Natural killer cell (primary cell): ENCODE measurements at regions not wholly inside any gene's neighbourhood (a gene's known extent, or its start where the extent isn't known, plus 50 kb on each side); places are given as distances from the start of the nearest gene placed in this dataset.

ENCODE experiments used
- ATAC-seq, 3 donors: fragments of 150-1000 bp in 2 of 3; fragments of 200-7000 bp in 1 of 3; cut with Tn5 transposase; 1 replicate in 1 of 3; 2 replicates in 2 of 3; pipeline ENCODE4 v1.10.0; 2021; ENCODE audit warnings: mild to moderate bottlenecking in 2 of 3, moderate library complexity in 2 of 3
- DNase-seq, 2 donors: peaks; one replicate each; pipeline versions ENCODE4 v3.0.0 to v3.0.0-alpha.2; 2013 to 2021; ENCODE audit warnings: mixed read lengths in 1 of 2
- H3K27ac ChIP-seq: one replicate; pipeline ENCODE4 v1.5.1; 2013; ENCODE audit warnings: mild to moderate bottlenecking, low read length
- H3K27me3 ChIP-seq: one replicate; pipeline ENCODE4 v1.6.1; 2013; ENCODE audit warnings: low read length; ENCODE audit not compliant: control insufficient read depth, insufficient read depth
- H3K36me3 ChIP-seq: one replicate; pipeline ENCODE4 v1.6.1; 2013; ENCODE audit warnings: low read length; ENCODE audit not compliant: control insufficient read depth, insufficient read depth
- H3K4me1 ChIP-seq: one replicate; pipeline ENCODE4 v1.6.1; 2013; ENCODE audit warnings: low read length; ENCODE audit not compliant: control insufficient read depth, insufficient read depth
- H3K4me3 ChIP-seq: one replicate; pipeline ENCODE4 v1.5.1; 2013; ENCODE audit warnings: low read length
- H3K9me3 ChIP-seq: one replicate; pipeline ENCODE4 v1.6.1; 2013; ENCODE audit warnings: low read length; ENCODE audit not compliant: control insufficient read depth, insufficient read depth
- H3K27ac Mint-ChIP-seq, 2 donors: one replicate each; pipeline ENCODE4 v1.8.0; 2022; ENCODE audit warnings: mild to moderate bottlenecking in 2 of 2, mixed read lengths in 2 of 2, moderate library complexity in 1 of 2
- H3K27me3 Mint-ChIP-seq, 2 donors: one replicate each; pipeline ENCODE4 v1.8.0; 2022; ENCODE audit warnings: low read depth in 2 of 2, mixed read lengths in 2 of 2
- H3K36me3 Mint-ChIP-seq: one replicate; pipeline ENCODE4 v1.8.0; 2022; ENCODE audit warnings: mixed read lengths
- H3K4me1 Mint-ChIP-seq, 2 donors: one replicate each; pipeline ENCODE4 v1.8.0; 2022; ENCODE audit warnings: mixed read lengths in 2 of 2
- H3K4me3 Mint-ChIP-seq: one replicate; pipeline ENCODE4 v1.8.0; 2022; ENCODE audit warnings: mild to moderate bottlenecking, moderate library complexity, mixed read lengths
- H3K9me3 Mint-ChIP-seq, 2 donors: one replicate each; pipeline ENCODE4 v1.8.0; 2022; ENCODE audit warnings: mixed read lengths in 2 of 2
- CTCF ChIP-seq: fragments of 200-600 bp; IDR thresholded peaks from one replicate; pipeline ENCODE4 v1.8.0; 2022; ENCODE audit warnings: antibody characterized with exemption
- WGBS: methylation state at CpG from one replicate; pipeline ENCODE4 v1.1.7; 2013; ENCODE audit warnings: missing lambda C conversion rate; ENCODE audit not compliant: insufficient coverage; 5-methylcytosine and 5-hydroxymethylcytosine counted together
- intact Hi-C: fragments of 100-400 bp; cut with micrococcal nuclease; formaldehyde crosslinking; loops from one replicate; pipeline ENCODE4 v1.14.2; 2022

- no peak for DNase-seq
- no peaks in the 10 kb centered on the region for H3K4me1 Mint-ChIP-seq
- WGBS, result 75% methylated on average over 6 of the region's 6 CpGs
These were observed 597.1 kb upstream of the B3GAT1 start for GRCh38 chr11:135009125-135009524.

GRCh38 chr11:135008412-135008811 lies 596.4 kb upstream of the B3GAT1 start:
- no peak for DNase-seq
- intact Hi-C loops, result no loop called here
- Mint-ChIP-seq H3K4me3 (no peak overlapping the region), H3K9me3 (no peaks in the 10 kb centered on the region), H3K4me1 (no peaks in the 10 kb centered on the region), H3K36me3 (no peaks in the 10 kb centered on the region), H3K27ac (no peak overlapping the region), H3K27me3 (peaks cover 0 to 4% of the 10 kb centered on the region in 2 donors)
- TF ChIP-seq CTCF, result no peak
- 95% methylated on average over 3 of the region's 4 CpGs for WGBS
- Histone ChIP-seq H3K9me3 (no peaks in the 10 kb centered on the region), H3K36me3 (no peaks in the 10 kb centered on the region), H3K27ac (no peak overlapping the region), H3K4me1 (no peaks in the 10 kb centered on the region), H3K27me3 (no peaks in the 10 kb centered on the region), H3K4me3 (no peak overlapping the region)
- no peak for ATAC-seq

More at GRCh38 chr11:135009125-135009524, 597.1 kb upstream of the B3GAT1 start:
- H3K27ac Mint-ChIP-seq, result no peak overlapping the region
- Histone ChIP-seq H3K36me3 (no peaks in the 10 kb centered on the region), H3K4me3 (no peak overlapping the region), H3K27me3 (no peaks in the 10 kb centered on the region), H3K4me1 (no peaks in the 10 kb centered on the region), H3K27ac (no peak overlapping the region), H3K9me3 (no peaks in the 10 kb centered on the region)
- intact Hi-C loops, result no loop called here
- no peak for ATAC-seq
- TF ChIP-seq CTCF, result no peak
- no peaks in the 10 kb centered on the region for H3K9me3 Mint-ChIP-seq
- no peak overlapping the region for H3K4me3 Mint-ChIP-seq
- H3K36me3 Mint-ChIP-seq, result no peaks in the 10 kb centered on the region
- peaks cover 0 to 7% of the 10 kb centered on the region in 2 donors for H3K27me3 Mint-ChIP-seq

- intact Hi-C loops, result no loop called here
- Mint-ChIP-seq H3K4me3 (no peak overlapping the region), H3K27me3 (peaks cover 0 to 4% of the 10 kb centered on the region in 2 donors), H3K27ac (no peak overlapping the region), H3K36me3 (no peaks in the 10 kb centered on the region), H3K4me1 (no peaks in the 10 kb centered on the region), H3K9me3 (no peaks in the 10 kb centered on the region)
- no peak overlapping the region for H3K4me3 ChIP-seq
- TF ChIP-seq CTCF, result no peak
- H3K4me1 ChIP-seq, result no peaks in the 10 kb centered on the region
- ATAC-seq (no peak), DNase-seq (no peak)
- 33% methylated on average over 4 of the region's 4 CpGs for WGBS
- H3K27me3 ChIP-seq, result no peaks in the 10 kb centered on the region
- H3K36me3 ChIP-seq, result no peaks in the 10 kb centered on the region
- no peak overlapping the region for H3K27ac ChIP-seq
- H3K9me3 ChIP-seq, result no peaks in the 10 kb centered on the region
These were observed 596.0 kb upstream of the B3GAT1 start for GRCh38 chr11:135008001-135008405.

- no peaks in the 10 kb centered on the region for H3K36me3 ChIP-seq
- ATAC-seq (no peak), DNase-seq (no peak)
- H3K27me3 ChIP-seq, result no peaks in the 10 kb centered on the region
- WGBS, result 59% methylated on average over 4 of the region's 4 CpGs
- intact Hi-C loops, result no loop called here
- Mint-ChIP-seq H3K4me1 (no peaks in the 10 kb centered on the region), H3K27ac (no peak overlapping the region), H3K9me3 (no peaks in the 10 kb centered on the region), H3K4me3 (no peak overlapping the region), H3K27me3 (peaks cover 0 to 4% of the 10 kb centered on the region in 2 donors), H3K36me3 (no peaks in the 10 kb centered on the region)
- H3K9me3 ChIP-seq, result no peaks in the 10 kb centered on the region
- H3K4me3 ChIP-seq, result no peak overlapping the region
- no peaks in the 10 kb centered on the region for H3K4me1 ChIP-seq
- TF ChIP-seq CTCF, result no peak
- H3K27ac ChIP-seq, result no peak overlapping the region
These were observed 594.8 kb upstream of the B3GAT1 start for GRCh38 chr11:135006800-135007199.
